Osteocyte (in vitro differentiated cells): ENCODE measurements at regions not wholly inside any gene's neighbourhood (a gene's known extent, or its start where the extent isn't known, plus 50 kb on each side); places are given as distances from the start of the nearest gene placed in this dataset.
A peak's percentile ranks its signal among the peaks of the same experiment; 100 is the strongest.

Source experiments
- DNase-seq: peaks from one replicate; pipeline ENCODE4 v3.0.0; 2021; ENCODE audit warnings: mixed read lengths; ENCODE audit not compliant: unreplicated experiment; ENCODE audit errors: extremely low spot score
- H3K27ac Mint-ChIP-seq: one replicate; pipeline ENCODE4 v1.8.0; 2021; ENCODE audit warnings: mild to moderate bottlenecking, mixed read lengths; ENCODE audit not compliant: unreplicated experiment
- H3K27me3 Mint-ChIP-seq: one replicate; pipeline ENCODE4 v1.8.0; 2021; ENCODE audit warnings: mixed read lengths; ENCODE audit not compliant: unreplicated experiment
- H3K36me3 Mint-ChIP-seq: one replicate; pipeline ENCODE4 v1.8.0; 2021; ENCODE audit warnings: mixed read lengths; ENCODE audit not compliant: unreplicated experiment
- H3K4me1 Mint-ChIP-seq: one replicate; pipeline ENCODE4 v1.8.0; 2021; ENCODE audit warnings: mixed read lengths; ENCODE audit not compliant: unreplicated experiment
- H3K4me3 Mint-ChIP-seq: one replicate; pipeline ENCODE4 v1.8.0; 2021; ENCODE audit warnings: mild to moderate bottlenecking, moderate library complexity, mixed read lengths; ENCODE audit not compliant: unreplicated experiment
- H3K9me3 Mint-ChIP-seq: one replicate; pipeline ENCODE4 v1.8.0; 2021; ENCODE audit warnings: mixed read lengths; ENCODE audit not compliant: unreplicated experiment
- TF ChIP-seq, protein P1 (sequence below): fragments of 200-600 bp; sonication (generic); IDR thresholded peaks from 2 replicates; pipeline ENCODE4 v1.5.0; 2021; ENCODE audit warnings: antibody characterized with exemption, mild to moderate bottlenecking, moderate library complexity

- no peaks in the 10 kb centered on the region for H3K4me1 Mint-ChIP-seq
Observed at GRCh38 chr12:87720967-87721366, 308.2 kb downstream of the C12orf50 start.

DNA sequence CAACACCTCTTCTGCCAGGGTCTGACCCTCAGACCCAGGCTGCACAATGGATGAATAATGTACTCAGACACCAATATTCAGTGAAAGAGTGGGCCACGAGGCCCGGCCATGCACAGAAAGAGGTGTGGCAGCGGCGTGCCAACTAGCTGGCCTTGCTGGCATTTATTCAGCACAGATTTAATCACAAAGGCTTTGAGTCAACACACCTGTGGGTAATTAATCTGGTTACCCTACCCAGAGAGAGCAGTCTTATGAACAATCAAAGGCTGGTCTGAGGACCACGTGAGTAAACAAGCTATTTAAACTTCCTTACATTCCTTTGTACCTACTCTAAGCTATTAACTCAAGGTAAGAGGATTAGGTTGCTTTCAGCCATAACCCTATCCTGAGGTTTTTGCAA is 324.8 kb downstream of the C12orf50 start:
- TF ChIP-seq, protein P1, sequence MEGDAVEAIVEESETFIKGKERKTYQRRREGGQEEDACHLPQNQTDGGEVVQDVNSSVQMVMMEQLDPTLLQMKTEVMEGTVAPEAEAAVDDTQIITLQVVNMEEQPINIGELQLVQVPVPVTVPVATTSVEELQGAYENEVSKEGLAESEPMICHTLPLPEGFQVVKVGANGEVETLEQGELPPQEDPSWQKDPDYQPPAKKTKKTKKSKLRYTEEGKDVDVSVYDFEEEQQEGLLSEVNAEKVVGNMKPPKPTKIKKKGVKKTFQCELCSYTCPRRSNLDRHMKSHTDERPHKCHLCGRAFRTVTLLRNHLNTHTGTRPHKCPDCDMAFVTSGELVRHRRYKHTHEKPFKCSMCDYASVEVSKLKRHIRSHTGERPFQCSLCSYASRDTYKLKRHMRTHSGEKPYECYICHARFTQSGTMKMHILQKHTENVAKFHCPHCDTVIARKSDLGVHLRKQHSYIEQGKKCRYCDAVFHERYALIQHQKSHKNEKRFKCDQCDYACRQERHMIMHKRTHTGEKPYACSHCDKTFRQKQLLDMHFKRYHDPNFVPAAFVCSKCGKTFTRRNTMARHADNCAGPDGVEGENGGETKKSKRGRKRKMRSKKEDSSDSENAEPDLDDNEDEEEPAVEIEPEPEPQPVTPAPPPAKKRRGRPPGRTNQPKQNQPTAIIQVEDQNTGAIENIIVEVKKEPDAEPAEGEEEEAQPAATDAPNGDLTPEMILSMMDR: no peak
- no peaks in the 10 kb centered on the region for H3K36me3 Mint-ChIP-seq
- no peaks in the 10 kb centered on the region for H3K27me3 Mint-ChIP-seq
- no peak for DNase-seq
- no peak overlapping the region for H3K27ac Mint-ChIP-seq
- H3K9me3 Mint-ChIP-seq: peaks cover 21% of the 10 kb centered on the region
- no peak overlapping the region for H3K4me3 Mint-ChIP-seq
- no peaks in the 10 kb centered on the region for H3K4me1 Mint-ChIP-seq

More at GRCh38 chr12:87720967-87721366, 308.2 kb downstream of the C12orf50 start:
- DNase-seq: no peak
- Mint-ChIP-seq H3K36me3 (peaks cover 2% of the 10 kb centered on the region), H3K4me3 (no peak overlapping the region), H3K9me3 (peaks cover 6% of the 10 kb centered on the region), H3K27ac (no peak overlapping the region), H3K27me3 (peaks cover 3% of the 10 kb centered on the region)
- TF ChIP-seq, protein P1: no peak

GRCh38 chr12:87690236-87690810 is 338.9 kb downstream of the C12orf50 start:
- Mint-ChIP-seq H3K27ac (no peak overlapping the region), H3K9me3 (peaks cover 5% of the 10 kb centered on the region), H3K4me1 (peaks cover 23% of the 10 kb centered on the region), H3K4me3 (no peak overlapping the region), H3K36me3 (no peaks in the 10 kb centered on the region), H3K27me3 (no peaks in the 10 kb centered on the region)
- no peak for DNase-seq
- TF ChIP-seq, protein P1: no peak

DNA sequence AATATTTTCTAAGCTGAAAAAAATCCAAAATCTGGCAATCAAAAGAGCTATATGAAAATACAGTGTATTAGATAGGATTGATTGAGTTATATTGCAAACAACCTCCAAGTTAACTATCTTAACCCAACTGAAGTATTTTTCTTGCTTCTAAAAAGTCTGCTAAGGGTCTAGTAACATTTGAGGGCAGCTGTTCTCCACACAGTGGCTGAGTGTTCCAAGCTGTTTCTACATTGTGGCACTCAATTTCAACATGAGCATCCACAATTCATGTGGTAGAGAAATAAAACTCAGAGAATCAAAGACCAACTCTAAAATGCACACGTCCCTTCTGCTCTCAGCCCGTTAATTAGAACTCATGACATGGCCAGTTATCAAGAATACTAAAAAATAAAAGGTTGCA is 340.0 kb downstream of the C12orf50 start:
- DNase-seq: no peak
- H3K27ac Mint-ChIP-seq: no peak overlapping the region
- peaks cover 5% of the 10 kb centered on the region for H3K9me3 Mint-ChIP-seq
- TF ChIP-seq, protein P1: no peak
- H3K36me3 Mint-ChIP-seq: no peaks in the 10 kb centered on the region
- peaks cover 23% of the 10 kb centered on the region for H3K4me1 Mint-ChIP-seq
- no peak overlapping the region for H3K4me3 Mint-ChIP-seq
- H3K27me3 Mint-ChIP-seq: no peaks in the 10 kb centered on the region

- DNase-seq: no peak
- Mint-ChIP-seq H3K27ac (peak overlapping the region; percentile 75), H3K36me3 (no peaks in the 10 kb centered on the region), H3K27me3 (no peaks in the 10 kb centered on the region), H3K4me1 (peaks cover 23% of the 10 kb centered on the region), H3K4me3 (peak overlapping the region; percentile 9), H3K9me3 (peaks cover 5% of the 10 kb centered on the region)
- TF ChIP-seq, protein P1: no peak
Observed at GRCh38 chr12:87687362-87687761, 341.8 kb downstream of the C12orf50 start.
